ENCODE measurements at regions not wholly inside any gene's neighbourhood (a gene's known extent, or its start where the extent isn't known, plus 50 kb on each side); places are given as distances from the start of the nearest gene placed in this dataset.
"Not testable (repeated sequence)": the region's sequence is repeated elsewhere in the genome, so short reads cannot be mapped to it uniquely, and the experiment has no call there.

DNA sequence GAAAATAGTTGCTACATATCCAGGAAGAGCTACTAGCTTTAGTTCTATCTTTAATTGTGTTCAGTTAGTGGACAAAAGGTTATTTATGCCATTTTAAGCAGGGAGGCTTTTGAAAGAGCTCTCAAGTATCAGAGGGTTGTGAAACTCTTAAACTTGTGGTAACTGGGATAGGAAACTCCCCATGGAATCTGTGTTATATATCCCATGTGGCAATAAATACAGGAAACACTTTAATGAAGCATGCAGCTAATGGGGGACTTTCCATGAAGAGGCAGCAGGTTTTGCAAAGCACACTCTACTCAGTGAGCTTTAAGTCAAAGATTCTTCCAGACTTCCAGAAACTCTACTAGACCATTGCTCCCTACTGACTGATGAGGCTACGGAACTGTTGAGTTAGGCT is 805.0 kb upstream of the C9orf72 start:
- DNase-seq = no peak

DNA sequence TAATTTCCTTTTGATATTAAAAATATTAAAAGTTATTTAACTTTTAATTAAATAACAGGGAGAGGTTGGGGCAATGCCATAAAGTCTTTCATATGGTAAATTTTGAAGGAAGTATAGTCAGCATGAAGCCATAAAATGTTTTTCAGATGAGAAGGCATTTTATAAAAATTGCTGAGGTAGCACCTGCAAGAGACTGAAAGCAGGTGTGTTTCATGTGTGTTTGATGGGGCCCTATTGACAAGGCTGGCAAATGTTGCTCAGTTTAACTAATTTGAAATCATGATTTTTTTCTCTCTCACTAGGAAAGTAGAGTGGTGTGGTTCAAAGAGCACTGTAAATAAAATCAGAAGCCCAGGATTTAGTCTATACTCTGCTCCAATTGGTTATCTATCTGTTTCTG is 805.8 kb upstream of the C9orf72 start:
- DNase-seq = no peak

DNA sequence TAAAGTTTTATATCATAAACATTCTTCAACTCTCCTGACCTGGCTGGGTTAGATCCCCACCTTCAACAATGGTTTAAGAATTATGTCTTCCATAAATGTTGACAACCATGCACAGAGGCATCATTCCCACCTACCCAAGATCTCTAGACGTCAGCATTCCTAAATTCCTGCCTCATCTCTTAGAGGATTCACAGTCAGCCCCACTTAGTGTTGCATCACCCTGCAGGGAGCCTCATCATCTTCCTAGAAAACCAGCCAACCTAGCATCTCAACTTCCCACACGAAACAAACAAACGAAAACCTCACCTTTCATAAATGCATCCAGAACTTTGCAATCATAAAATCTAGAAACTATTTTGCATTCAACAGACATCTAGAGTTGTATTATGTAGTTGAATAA is 816.1 kb upstream of the C9orf72 start:
- no peak for DNase-seq

GRCh38 chr9:28394774-28395173 is 821.5 kb upstream of the C9orf72 start:
- no peak for DNase-seq

GRCh38 chr9:28396058-28396457 is 822.8 kb upstream of the C9orf72 start:
- no peak for DNase-seq

DNA sequence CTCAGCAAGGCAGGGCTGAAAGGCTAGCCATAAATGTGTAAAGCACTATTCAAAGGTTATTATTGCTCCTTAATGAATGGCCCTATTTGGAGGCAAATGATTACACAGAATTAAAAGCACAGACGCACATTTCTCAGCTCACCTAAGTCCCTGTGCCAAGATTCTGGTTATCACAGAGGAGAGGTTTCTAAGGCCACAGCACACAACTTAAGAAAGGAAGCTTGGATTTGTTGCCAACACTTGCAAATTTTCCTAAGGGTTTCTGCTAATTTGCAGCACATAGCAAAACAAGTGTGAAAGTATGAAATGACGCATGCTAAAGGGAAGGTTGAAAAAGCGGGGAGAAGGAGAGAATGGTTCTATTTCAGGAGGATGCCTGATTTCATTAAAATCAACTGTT is 834.1 kb upstream of the C9orf72 start:
- DNase-seq = no peak

GRCh38 chr9:28409919-28410318 is 836.6 kb upstream of the C9orf72 start:
- DNase-seq = no peak

DNA sequence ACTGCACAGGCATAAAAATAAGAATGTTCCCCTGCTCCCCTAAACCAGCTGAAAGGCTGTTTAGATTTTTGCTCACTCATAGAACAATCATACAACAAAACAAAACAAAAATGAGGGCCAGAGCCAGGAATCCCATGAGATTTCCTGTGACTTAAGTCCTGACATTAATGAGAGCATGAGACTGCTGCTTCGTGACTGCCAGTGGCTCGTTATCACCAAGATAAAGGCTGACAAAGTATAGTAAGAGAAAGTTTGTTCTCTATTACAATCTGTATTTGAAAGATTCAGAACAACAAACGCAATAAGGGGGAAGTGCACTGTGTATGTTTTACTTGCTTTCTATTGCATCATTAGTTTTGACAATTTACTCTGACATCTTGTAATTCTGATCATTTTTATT is 837.1 kb upstream of the C9orf72 start:
- no peak for DNase-seq

- no peak for DNase-seq
Measured at GRCh38 chr9:28413471-28413870, 840.2 kb upstream of the C9orf72 start.

DNA sequence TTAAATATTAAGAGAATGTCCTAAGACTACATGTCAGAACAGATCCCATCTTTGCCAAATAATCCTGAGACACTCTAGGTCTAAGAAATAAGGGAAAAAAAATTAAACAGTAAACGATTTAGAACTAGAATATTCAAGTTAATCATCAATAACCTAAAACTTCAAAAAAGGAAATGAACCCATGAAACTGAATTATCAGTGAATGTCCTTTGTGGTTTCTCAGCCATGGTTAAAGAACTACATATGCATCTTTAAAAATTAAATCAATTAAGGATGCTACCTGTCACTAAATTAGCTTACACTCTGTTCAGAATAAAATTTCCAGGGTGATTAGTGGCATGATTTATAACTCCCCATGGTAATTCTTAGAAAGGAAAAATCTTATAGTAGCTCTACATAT is 850.0 kb upstream of the C9orf72 start:
- DNase-seq = no peak

- no peak for DNase-seq
Measured at GRCh38 chr9:28435456-28435855, 862.2 kb upstream of the C9orf72 start.

DNA sequence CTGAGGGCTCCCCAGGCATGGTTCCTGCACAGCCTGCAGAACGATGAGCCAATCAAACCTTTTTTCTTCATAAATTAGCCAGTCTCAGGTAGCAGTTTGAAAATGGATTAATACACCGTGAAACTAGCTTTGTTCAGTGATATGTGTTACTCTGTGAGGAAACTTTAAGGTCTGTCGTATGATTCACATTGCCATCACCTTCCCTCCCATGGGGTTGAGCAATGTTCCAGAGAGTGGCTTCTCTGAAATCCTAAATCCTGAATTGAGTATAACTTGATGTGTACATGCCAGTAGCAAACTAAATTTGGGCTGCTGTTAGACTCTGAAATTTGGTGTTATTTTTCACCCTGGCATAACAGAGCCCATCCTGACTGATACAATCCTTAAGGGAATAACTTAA is 866.4 kb upstream of the C9orf72 start:
- DNase-seq = no peak

DNA sequence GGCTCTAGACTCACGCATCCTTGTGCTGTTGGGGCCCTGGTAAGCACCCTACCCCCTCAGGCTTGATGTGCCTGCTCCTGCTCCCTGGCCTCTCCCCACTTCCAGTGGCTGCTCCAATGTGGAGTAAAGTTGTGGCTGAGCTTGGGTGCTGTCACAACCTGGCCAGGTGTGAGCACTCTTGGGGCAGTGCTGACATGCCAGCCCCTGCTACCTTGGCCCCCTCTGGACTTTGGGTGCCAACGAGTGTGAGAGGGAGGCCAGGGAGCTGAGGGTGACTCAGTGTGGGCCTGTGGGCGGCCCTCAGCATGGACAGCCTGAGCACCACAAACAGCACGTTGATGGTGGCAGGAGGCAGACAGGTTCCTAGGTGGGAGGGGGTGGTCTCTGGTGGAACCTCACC is 870.2 kb upstream of the C9orf72 start:
- no peak for DNase-seq

GRCh38 chr9:28444637-28445036 is 871.4 kb upstream of the C9orf72 start:
- no peak for DNase-seq

- DNase-seq = no peak
Measured at GRCh38 chr9:28445211-28445610, 871.9 kb upstream of the C9orf72 start.

GRCh38 chr9:28453918-28454317 is 880.6 kb upstream of the C9orf72 start:
- no peak for DNase-seq

- no peak for DNase-seq
Measured at GRCh38 chr9:28456861-28457260, 883.6 kb upstream of the C9orf72 start.

DNA sequence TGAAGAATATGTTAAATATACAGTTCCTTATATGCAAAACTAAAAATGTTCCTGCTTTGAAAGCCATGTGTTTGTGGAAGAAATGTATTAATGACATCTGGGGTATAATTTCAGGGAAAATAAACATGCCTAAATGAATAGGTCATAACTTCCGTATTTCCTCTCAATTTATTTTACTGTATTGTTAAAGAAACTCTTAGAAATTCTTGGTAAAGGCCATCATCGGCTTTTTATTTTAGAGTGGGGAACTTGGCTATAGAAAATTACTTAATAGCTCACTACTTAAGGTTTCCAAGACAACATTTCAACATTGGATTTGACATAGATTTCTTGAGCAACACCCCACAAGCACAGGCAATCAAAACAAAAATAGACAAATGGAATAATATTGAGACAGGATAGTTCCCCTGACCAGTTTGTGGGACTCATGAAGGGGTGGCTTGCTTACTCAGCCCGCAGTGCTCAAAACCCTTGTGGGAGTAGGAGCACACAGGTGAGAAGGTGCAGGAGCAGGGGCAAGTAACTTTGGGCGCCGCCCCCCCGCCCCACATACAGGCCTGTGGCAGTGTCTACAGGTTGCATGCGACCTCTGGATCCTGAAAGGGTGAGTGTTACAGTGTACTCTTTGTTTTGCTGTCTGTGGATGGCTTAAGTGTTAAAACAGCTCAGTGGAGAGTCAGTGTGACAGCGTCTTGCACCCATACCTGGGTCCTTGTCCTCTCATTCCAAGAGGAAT is 891.4 kb upstream of the C9orf72 start:
- DNase-seq = no peak

DNA sequence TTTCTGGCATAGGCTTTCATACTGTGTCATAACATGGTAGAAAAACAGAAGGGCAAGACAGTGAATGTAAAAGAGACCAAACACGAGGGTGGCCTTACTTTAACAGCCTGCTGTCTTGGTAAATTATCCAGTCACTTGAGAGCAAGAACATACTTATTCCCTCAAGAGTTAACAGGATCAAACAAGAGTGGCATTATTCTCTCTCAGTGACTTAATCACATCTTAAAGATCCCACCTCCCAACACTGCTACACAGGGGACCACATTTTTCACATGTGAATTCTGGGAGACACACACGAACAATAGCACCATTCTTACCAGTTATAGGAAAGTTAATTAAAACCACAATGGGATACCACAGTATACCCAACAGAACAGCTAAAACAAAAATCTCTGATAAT is 898.0 kb upstream of the C9orf72 start:
- no peak for DNase-seq

GRCh38 chr9:28487561-28487960 is 914.3 kb upstream of the C9orf72 start:
- DNase-seq = no peak

GRCh38 chr9:28491121-28491520 is 917.8 kb upstream of the C9orf72 start:
- DNase-seq = no peak

DNA sequence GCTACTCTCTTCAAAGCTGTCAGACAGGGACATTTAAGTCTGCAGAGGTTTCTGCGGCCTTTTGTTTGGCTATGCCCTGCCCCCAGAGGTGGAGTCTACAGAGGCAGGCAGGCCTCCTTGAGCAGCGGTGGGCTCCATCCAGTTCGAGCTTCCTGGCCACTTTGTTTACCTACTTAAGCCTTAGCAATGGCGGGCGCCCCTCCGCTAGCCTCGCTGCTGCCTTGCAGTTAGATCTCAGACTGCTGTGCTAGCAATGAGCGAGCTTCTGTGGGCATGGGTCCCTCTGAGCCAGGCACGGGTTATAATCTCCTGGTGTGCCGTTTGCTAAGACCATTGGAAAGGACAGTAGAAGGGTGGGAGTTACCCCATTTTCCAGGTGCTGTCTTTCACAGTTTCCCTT is 924.9 kb upstream of the C9orf72 start:
- not testable (repeated sequence) for DNase-seq

- DNase-seq = no peak
Measured at GRCh38 chr9:28502189-28502588, 928.9 kb upstream of the C9orf72 start.

DNA sequence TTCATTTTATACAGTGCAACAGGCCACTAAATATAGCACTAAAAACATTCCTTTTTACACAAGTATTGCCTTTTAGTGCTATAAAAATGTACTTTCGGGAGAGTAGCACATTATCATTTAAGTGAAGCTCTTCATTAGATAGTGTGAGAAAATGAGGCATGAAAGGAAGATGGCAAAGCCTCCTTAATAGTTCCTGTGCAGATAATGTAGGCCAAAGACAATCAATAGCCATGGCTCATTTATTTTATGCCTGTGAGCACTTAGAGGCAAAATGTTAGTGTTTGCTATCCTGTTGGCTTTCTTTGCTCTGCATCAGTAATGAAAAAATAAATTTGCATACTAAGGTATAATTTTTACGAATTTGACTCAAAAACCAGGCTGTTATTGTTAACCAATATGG is 929.5 kb upstream of the C9orf72 start:
- DNase-seq = no peak

- DNase-seq = no peak
Measured at GRCh38 chr9:28503573-28503972, 930.3 kb upstream of the C9orf72 start.

GRCh38 chr9:28518439-28518838 is 945.2 kb upstream of the C9orf72 start:
- no peak for DNase-seq
